ENCODE measurements at regions not wholly inside any gene's neighbourhood (a gene's known extent, or its start where the extent isn't known, plus 50 kb on each side); places are given as distances from the start of the nearest gene placed in this dataset.
A peak's percentile ranks its signal among the peaks of the same experiment; 100 is the strongest.

GRCh38 chr13:61685682-61686012 lies 270.0 kb upstream of the PCDH20 start:
- TF ChIP-seq CTCF (IDR thresholded peaks at IDR 0.05; ENCODE audit: unreplicated experiment): peak; percentile 71
- Mint-ChIP-seq H3K27me3 (no peaks in the 10 kb centered on the region), H3K27ac (no peak overlapping the region), H3K4me3 (ENCODE audit: low read depth) (no peak overlapping the region), H3K9me3 (ENCODE audit: low read depth) (peaks cover 12% of the 10 kb centered on the region), H3K36me3 (ENCODE audit: insufficient read depth) (peaks cover 7% of the 10 kb centered on the region), H3K4me1 (ENCODE audit: low read depth) (no peaks in the 10 kb centered on the region)
- DNase-seq (ENCODE audit: low spot score, unreplicated experiment): no peak

- Mint-ChIP-seq H3K4me3 (ENCODE audit: low read depth) (no peak overlapping the region), H3K27ac (no peak overlapping the region), H3K27me3 (no peaks in the 10 kb centered on the region), H3K36me3 (ENCODE audit: insufficient read depth) (peaks cover 7% of the 10 kb centered on the region), H3K9me3 (ENCODE audit: low read depth) (peaks cover 12% of the 10 kb centered on the region), H3K4me1 (ENCODE audit: low read depth) (no peaks in the 10 kb centered on the region)
- DNase-seq (ENCODE audit: low spot score, unreplicated experiment): no peak
- no peak for TF ChIP-seq CTCF (IDR thresholded peaks at IDR 0.05; ENCODE audit: unreplicated experiment)
Measured at GRCh38 chr13:61684976-61685681, 269.5 kb upstream of the PCDH20 start.

- no peak overlapping the region for H3K4me3 Mint-ChIP-seq (ENCODE audit: low read depth)
- H3K4me1 Mint-ChIP-seq (ENCODE audit: low read depth): peaks cover 23% of the 10 kb centered on the region
- no peaks in the 10 kb centered on the region for H3K27me3 Mint-ChIP-seq
- DNase-seq (ENCODE audit: low spot score, unreplicated experiment): no peak
- peaks cover 3% of the 10 kb centered on the region for H3K9me3 Mint-ChIP-seq (ENCODE audit: low read depth)
- no peaks in the 10 kb centered on the region for H3K36me3 Mint-ChIP-seq (ENCODE audit: insufficient read depth)
- H3K27ac Mint-ChIP-seq: no peak overlapping the region
- TF ChIP-seq CTCF (IDR thresholded peaks at IDR 0.05; ENCODE audit: unreplicated experiment): no peak
Measured at GRCh38 chr13:61672756-61673155, 257.1 kb upstream of the PCDH20 start.

GRCh38 chr13:61670384-61671161 lies 254.9 kb upstream of the PCDH20 start:
- Mint-ChIP-seq H3K4me3 (ENCODE audit: low read depth) (no peak overlapping the region), H3K9me3 (ENCODE audit: low read depth) (peaks cover 3% of the 10 kb centered on the region), H3K4me1 (ENCODE audit: low read depth) (peaks cover 17% of the 10 kb centered on the region), H3K27ac (peak overlapping the region; percentile 96), H3K27me3 (no peaks in the 10 kb centered on the region), H3K36me3 (ENCODE audit: insufficient read depth) (no peaks in the 10 kb centered on the region)
- TF ChIP-seq CTCF (IDR thresholded peaks at IDR 0.05; ENCODE audit: unreplicated experiment): no peak
- no peak for DNase-seq (ENCODE audit: low spot score, unreplicated experiment)

- TF ChIP-seq CTCF (IDR thresholded peaks at IDR 0.05; ENCODE audit: unreplicated experiment): no peak
- Mint-ChIP-seq H3K27me3 (no peaks in the 10 kb centered on the region), H3K4me3 (ENCODE audit: low read depth) (peak overlapping the region; percentile 37), H3K4me1 (ENCODE audit: low read depth) (peaks cover 31% of the 10 kb centered on the region), H3K27ac (peak overlapping the region; percentile 85), H3K36me3 (ENCODE audit: insufficient read depth) (no peaks in the 10 kb centered on the region), H3K9me3 (ENCODE audit: low read depth) (no peaks in the 10 kb centered on the region)
- DNase-seq (ENCODE audit: low spot score, unreplicated experiment): no peak
Measured at GRCh38 chr13:61664801-61665705, 249.4 kb upstream of the PCDH20 start.
